ENCODE measurements at regions not wholly inside any gene's neighbourhood (a gene's known extent, or its start where the extent isn't known, plus 50 kb on each side); places are given as distances from the start of the nearest gene placed in this dataset.
"Not testable (repeated sequence)": the region's sequence is repeated elsewhere in the genome, so short reads cannot be mapped to it uniquely, and the experiment has no call there.

GRCh38 chr4:65998807-65999517 lies 328.7 kb upstream of the EPHA5 start:
- TF ChIP-seq CTCF (IDR thresholded peaks at IDR 0.05; ENCODE audit: low read depth, low read length, poor library complexity, severe bottlenecking); EZH2phosphoT487 (IDR thresholded peaks at IDR 0.05; ENCODE audit: borderline replicate concordance, low read length): not testable (repeated sequence)
